Upper lobe of right lung (tissue), 1 donor: ENCODE measurements at regions not wholly inside any gene's neighbourhood (a gene's known extent, or its start where the extent isn't known, plus 50 kb on each side); places are given as distances from the start of the nearest gene placed in this dataset.
"Not testable (repeated sequence)": the region's sequence is repeated elsewhere in the genome, so short reads cannot be mapped to it uniquely, and the experiment has no call there.

Experiments
- ATAC-seq: fragments of 200-7000 bp; cut with Tn5 transposase; one replicate; pipeline ENCODE4 v1.9.1; 2020; ENCODE audit warnings: mild to moderate bottlenecking, moderate library complexity
- DNase-seq: peaks from one replicate; pipeline ENCODE4 v3.0.0-alpha.2; 2020
- H3K27ac ChIP-seq: fragments of 200-600 bp; one replicate; pipeline ENCODE4 v1.8.0; 2022
- H3K27me3 ChIP-seq: fragments of 200-600 bp; one replicate; pipeline ENCODE4 v1.8.0; 2022; ENCODE audit warnings: mild to moderate bottlenecking
- H3K36me3 ChIP-seq: fragments of 200-600 bp; one replicate; pipeline ENCODE4 v1.8.0; 2022
- H3K4me1 ChIP-seq: fragments of 200-600 bp; one replicate; pipeline ENCODE4 v1.8.0; 2022
- H3K4me3 ChIP-seq: fragments of 200-600 bp; one replicate; pipeline ENCODE4 v1.8.0; 2022; ENCODE audit warnings: mild to moderate bottlenecking
- H3K9me3 ChIP-seq: fragments of 200-600 bp; one replicate; pipeline ENCODE4 v1.8.0; 2022
- intact Hi-C: fragments of 100-400 bp; cut with DNase I; formaldehyde crosslinking; loops from one replicate; pipeline ENCODE4 v1.11.0; 2022
- TF ChIP-seq, protein P1 (sequence below): fragments of 200-600 bp; IDR thresholded peaks from one replicate; pipeline ENCODE4 v1.8.0; 2022; ENCODE audit warnings: antibody characterized with exemption
- donor health status: DM: no; HTN: yes; CAD: no; lungs with severe emphysema.

DNA sequence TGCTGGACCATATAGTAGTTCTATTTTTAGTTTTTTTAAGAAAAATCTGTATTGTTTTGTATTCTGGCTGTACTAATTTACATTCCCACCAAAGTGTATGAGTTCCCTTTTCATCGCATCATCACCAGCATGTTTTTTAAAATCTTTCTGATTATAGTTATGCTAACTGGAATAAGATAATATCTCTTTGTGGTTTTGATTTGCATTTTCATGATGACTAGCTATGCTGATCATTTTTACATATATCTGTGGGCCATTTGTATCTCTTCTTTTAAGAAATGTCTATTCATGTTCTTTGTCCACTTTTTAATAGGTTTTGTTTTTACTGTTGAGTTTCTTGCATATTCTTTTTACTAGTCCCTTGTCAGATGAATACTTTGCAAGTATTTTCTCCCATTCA is 238.0 kb downstream of the FBXO4 start:
- Histone ChIP-seq H3K36me3 (no peaks in the 10 kb centered on the region), H3K9me3 (no peaks in the 10 kb centered on the region), H3K4me1 (no peaks in the 10 kb centered on the region), H3K27ac (no peak overlapping the region), H3K27me3 (no peaks in the 10 kb centered on the region), H3K4me3 (no peak overlapping the region)
- DNase-seq (no peak), ATAC-seq (no peak)
- intact Hi-C loops, result no loop called here
- TF ChIP-seq, protein P1, sequence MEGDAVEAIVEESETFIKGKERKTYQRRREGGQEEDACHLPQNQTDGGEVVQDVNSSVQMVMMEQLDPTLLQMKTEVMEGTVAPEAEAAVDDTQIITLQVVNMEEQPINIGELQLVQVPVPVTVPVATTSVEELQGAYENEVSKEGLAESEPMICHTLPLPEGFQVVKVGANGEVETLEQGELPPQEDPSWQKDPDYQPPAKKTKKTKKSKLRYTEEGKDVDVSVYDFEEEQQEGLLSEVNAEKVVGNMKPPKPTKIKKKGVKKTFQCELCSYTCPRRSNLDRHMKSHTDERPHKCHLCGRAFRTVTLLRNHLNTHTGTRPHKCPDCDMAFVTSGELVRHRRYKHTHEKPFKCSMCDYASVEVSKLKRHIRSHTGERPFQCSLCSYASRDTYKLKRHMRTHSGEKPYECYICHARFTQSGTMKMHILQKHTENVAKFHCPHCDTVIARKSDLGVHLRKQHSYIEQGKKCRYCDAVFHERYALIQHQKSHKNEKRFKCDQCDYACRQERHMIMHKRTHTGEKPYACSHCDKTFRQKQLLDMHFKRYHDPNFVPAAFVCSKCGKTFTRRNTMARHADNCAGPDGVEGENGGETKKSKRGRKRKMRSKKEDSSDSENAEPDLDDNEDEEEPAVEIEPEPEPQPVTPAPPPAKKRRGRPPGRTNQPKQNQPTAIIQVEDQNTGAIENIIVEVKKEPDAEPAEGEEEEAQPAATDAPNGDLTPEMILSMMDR, result no peak

DNA sequence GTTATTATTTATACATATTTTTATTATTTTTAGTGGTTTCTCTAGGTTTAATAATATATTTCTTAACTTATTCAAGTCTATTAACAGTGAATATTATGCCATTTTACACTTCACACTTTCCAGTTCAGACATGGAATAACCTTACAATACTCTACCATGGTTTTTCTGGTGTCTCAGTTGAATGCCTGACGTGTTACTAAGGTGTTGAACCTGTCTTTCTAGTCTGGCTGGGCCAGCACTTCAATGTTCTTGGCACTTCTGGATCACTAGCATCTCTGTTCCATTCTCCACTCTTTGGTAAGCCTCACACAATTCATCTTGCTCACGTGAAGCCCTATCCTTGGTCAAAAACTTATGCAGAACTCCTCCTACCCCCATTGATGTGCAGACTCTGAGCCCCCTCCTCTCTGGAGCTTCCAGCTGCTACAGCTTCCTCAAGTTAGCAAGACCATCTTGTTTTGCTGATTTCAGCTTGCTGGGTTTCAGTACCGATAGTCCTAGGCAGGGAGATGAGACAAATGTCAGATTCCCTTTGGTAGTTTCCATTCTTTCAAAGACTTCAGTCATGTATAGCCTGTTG is 243.1 kb downstream of the FBXO4 start:
- intact Hi-C loops, result no loop called here
- Histone ChIP-seq H3K27ac (no peak overlapping the region), H3K4me3 (no peak overlapping the region), H3K27me3 (no peaks in the 10 kb centered on the region), H3K36me3 (no peaks in the 10 kb centered on the region), H3K4me1 (no peaks in the 10 kb centered on the region), H3K9me3 (no peaks in the 10 kb centered on the region)
- no peak for ATAC-seq
- no peak for DNase-seq
- TF ChIP-seq, protein P1, result no peak

DNA sequence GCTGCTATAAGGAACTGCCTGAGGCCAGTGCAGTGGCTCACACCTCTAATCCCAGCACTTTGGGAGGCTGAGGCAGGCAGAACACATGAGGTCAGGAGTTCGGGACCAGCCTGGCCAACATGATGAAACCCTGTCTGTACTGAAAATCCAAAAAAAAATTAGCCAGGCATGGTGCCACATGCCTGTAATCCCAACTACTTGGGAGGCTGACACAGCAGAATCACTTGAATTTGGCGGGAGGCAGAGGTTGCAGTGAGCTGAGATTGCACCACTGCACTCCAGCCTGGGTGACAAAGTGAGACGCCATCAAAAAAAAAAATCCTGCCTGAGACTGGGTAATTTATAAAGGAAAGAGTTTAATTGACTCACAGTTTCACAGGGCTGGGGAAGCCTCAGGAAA is 247.1 kb upstream of the GHR start:
- H3K36me3 ChIP-seq, ATAC-seq, H3K27me3 ChIP-seq, H3K4me3 ChIP-seq, H3K4me1 ChIP-seq, H3K9me3 ChIP-seq, H3K27ac ChIP-seq, intact Hi-C loops, DNase-seq: not testable (repeated sequence)

DNA sequence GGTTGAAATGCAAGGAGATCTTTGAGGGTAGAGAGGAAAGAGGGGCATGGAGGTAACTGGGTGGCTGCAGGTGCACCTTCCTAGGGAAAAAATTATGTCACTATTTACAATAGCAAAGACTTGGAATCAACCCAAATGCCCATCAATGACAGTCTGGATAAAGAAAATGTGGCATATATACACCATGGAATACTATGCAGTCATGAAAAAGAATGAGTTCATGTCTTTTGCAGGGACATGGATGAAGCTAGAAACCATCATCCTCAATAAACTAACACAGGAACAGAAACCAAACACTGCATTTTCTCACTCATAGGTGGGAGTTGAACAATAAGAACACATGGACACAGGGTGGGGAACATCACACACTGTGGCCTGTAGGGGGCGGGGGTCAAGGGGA is 243.4 kb upstream of the GHR start:
- H3K27ac ChIP-seq, intact Hi-C loops, H3K4me1 ChIP-seq, DNase-seq, H3K36me3 ChIP-seq, H3K27me3 ChIP-seq, ATAC-seq, H3K4me3 ChIP-seq, H3K9me3 ChIP-seq: not testable (repeated sequence)

DNA sequence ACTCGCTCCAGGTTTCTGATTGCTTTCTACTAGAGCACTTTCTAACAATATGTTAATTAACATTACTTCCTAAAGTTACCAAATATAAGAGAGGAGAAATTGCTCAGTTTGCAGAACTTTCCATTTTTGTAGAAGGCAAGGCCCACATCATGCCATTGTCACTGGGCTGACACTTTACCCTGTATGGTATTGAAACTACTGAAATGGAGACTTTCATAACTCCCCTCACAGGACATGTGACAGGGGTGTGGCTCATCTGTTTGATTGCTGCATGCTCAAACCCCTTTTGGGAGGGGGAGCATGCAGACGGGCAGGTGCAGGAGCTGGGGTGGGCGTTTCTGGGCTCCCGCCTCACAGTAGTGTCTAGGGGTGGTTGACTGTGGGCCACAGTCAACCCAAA is 206.3 kb upstream of the GHR start:
- Histone ChIP-seq H3K4me1 (no peaks in the 10 kb centered on the region), H3K27me3 (no peaks in the 10 kb centered on the region), H3K27ac (no peak overlapping the region), H3K4me3 (no peak overlapping the region), H3K9me3 (no peaks in the 10 kb centered on the region), H3K36me3 (no peaks in the 10 kb centered on the region)
- intact Hi-C loops, result no loop called here
- TF ChIP-seq, protein P1, result no peak
- ATAC-seq (no peak), DNase-seq (no peak)

DNA sequence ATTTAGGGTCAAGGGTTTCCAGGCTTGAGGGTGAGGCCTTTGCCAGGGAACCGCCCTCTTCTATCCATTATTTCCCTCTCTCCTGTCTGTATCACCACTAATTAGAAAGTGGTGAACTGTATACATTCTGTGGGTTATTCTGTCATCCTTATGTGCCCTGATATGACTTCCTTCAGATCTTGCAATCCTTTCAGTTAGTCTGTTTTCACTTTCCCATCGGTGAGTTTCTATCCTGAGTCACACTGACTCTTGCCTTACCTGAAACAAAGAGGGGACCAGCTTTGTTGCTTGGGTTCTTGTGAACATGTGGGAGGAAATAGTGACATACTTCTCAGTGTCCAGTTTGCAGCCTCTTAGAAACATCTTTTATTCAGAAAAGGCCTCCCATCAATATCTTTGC is 205.4 kb upstream of the GHR start:
- TF ChIP-seq, protein P1, result no peak
- H3K36me3 ChIP-seq, result no peaks in the 10 kb centered on the region
- H3K4me1 ChIP-seq, result no peaks in the 10 kb centered on the region
- no peak for DNase-seq
- ATAC-seq, result no peak
- no peak overlapping the region for H3K27ac ChIP-seq
- H3K27me3 ChIP-seq, result no peaks in the 10 kb centered on the region
- intact Hi-C loops, result no loop called here
- H3K4me3 ChIP-seq, result no peak overlapping the region
- no peaks in the 10 kb centered on the region for H3K9me3 ChIP-seq

- no peak for DNase-seq
- TF ChIP-seq, protein P1, result no peak
- intact Hi-C loops, result no loop called here
- no peak overlapping the region for H3K27ac ChIP-seq
- H3K36me3 ChIP-seq, result no peaks in the 10 kb centered on the region
- no peaks in the 10 kb centered on the region for H3K9me3 ChIP-seq
- no peaks in the 10 kb centered on the region for H3K4me1 ChIP-seq
- no peaks in the 10 kb centered on the region for H3K27me3 ChIP-seq
- no peak for ATAC-seq
- no peak overlapping the region for H3K4me3 ChIP-seq
Measured at GRCh38 chr5:42225009-42225408, 198.2 kb upstream of the GHR start.
